Kidney tubule cell (primary cell): ENCODE measurements at regions not wholly inside any gene's neighbourhood (a gene's known extent, or its start where the extent isn't known, plus 50 kb on each side); places are given as distances from the start of the nearest gene placed in this dataset.

Experiments used
- DNase-seq: peaks from one replicate; pipeline ENCODE4 v3.0.0-alpha.2; 2018; ENCODE audit warnings: low spot score

DNA sequence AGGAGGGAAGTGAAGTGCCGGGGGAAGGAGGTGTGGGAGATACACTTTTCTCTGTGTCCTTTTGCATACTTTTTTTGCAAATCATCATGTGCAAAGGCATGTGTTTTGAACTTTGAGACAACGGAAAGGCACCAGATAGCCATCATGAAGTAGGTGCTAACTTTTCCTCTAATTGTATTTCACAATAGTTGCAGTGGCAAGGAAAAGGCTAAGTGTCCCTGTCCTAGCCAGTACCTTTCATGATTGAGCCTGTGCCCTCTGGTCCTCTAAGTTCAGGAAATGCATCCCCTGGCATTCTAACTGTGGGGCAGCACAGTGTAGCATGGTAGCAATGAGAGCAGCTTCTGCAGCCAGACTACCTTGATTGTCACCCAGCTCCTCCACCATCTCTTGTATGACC lies 186.2 kb downstream of the ADSS2 start:
- no peak for DNase-seq

- no peak for DNase-seq
Measured at GRCh38 chr1:244269169-244269568, 182.5 kb downstream of the ADSS2 start.

DNA sequence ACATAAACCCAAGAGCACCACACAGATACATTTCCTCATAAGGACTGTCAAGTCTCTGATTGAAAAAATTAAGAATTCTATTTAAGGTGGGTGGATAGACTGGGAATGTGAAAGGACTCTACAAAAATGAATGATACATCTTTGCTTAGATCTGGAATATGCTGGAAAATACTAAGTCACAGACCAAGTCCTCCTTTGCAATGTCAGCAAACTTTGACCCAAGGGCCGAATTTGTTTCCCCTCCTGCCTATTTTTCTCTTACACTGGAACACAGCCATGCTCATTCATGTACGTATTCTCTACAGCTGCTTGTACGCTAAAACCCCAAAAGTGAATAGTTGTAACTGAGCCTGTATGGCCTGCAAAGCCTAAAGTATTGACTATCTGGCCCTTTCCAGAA lies 180.7 kb downstream of the ADSS2 start:
- DNase-seq = no peak

- no peak for DNase-seq
Measured at GRCh38 chr1:244271691-244272308, 179.9 kb downstream of the ADSS2 start.

DNA sequence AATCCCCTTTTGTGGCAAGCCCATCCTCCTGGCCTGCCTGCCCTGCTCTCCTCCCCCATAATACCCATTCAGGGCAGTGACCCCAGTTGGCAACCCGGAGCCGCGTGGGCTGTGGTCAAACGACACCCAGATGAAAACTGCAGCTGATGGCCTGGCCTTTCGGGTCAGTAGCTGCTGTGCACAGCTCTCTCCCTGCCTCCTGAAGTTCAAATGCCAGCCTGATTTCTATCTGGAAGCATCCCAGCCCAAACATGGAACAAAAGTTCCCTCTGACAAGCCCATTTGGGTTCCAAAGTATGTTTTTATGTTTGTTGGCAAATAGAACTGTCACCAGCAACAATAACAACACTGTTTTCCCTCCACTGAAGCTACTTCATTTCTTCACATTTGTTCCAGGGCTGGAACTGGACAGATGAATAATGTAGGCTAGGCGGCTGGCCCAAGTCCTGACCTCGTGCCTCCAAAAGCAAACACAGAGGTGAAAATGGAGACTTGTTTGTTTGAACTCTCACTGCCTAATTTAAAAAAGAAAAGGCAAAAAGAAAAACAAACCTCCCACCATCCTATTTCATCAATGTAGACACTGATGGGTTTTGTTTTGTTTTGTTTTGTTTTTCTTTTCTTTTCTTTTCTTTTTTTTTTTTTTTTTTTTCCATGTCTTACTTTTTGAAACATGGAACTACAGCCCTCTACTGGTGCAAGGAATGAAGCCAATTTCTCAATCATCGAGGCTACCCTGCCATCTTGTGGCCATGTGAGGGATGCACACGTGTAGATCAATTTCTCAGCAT lies 179.0 kb downstream of the ADSS2 start:
- peak; percentile 84 for DNase-seq

DNA sequence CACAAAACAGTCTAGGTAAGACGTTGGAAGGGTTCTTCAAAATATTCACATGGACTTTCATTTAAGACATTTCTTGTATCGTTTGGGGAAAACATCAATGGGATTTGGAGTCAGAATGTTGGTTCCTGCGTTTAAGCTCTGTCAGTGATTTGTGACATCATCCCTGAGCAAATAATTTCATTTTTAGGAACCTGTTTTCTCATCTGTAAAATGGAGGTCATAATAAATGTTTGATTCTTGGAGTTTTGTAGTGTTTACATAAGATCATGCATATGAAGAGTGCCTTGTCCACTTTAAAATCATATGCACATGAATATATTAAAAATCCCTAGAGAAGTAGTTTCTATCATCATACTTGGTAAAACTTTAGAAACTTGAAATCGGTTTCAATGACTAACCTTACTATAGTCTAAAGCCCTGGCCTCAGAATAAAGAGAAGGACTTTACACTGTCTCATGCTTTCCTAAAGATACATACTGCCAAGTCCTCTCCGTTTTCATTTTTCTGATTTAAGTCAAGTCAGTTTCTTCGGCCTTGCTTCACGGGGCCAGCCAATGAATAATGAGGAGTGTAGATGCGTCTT lies 178.4 kb downstream of the ADSS2 start:
- peak; percentile 3 for DNase-seq

- DNase-seq = peak; percentile 77
Measured at GRCh38 chr1:244273845-244274619, 177.7 kb downstream of the ADSS2 start.

GRCh38 chr1:244276646-244277045 lies 175.1 kb downstream of the ADSS2 start:
- no peak for DNase-seq

GRCh38 chr1:244280201-244280600 lies 171.5 kb downstream of the ADSS2 start:
- DNase-seq = no peak

DNA sequence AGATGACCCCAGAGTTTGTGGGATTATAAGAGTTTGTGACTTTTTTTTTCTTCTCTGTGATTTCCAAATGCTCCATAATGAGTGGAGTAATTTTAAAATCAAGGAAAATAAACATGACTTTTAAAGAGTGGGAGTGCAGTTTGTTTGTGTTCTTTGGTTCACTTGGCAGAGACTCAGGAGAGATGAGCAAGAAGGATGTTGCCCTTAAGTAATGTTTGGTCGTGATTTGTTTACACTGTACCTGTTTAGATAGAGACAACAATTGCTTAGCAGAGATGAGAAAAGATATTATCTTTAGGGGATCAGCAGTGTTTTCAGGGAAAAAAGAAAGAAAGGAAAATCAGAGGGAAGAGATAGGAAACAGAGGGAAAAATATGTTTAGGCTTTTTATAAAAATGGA lies 170.8 kb downstream of the ADSS2 start:
- no peak for DNase-seq

DNA sequence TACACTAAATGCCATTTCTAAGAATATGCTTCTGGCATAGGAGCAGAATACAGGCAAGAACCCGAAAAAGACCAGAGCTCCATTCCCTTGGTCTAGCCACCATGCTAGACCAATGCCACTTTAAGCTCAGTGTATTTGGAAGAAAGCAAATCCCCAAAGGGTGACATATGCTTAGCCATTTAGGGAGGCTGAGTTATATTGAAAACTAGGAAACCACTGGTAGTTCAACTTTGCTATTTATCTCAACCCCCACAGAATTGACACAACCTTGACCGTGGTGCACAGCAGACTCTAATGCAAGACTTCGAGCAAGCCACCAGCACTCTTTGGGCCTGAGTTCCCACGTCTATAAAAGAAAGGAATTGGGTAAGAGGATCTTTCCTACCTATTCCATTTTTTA lies 167.9 kb downstream of the ADSS2 start:
- DNase-seq = no peak

DNA sequence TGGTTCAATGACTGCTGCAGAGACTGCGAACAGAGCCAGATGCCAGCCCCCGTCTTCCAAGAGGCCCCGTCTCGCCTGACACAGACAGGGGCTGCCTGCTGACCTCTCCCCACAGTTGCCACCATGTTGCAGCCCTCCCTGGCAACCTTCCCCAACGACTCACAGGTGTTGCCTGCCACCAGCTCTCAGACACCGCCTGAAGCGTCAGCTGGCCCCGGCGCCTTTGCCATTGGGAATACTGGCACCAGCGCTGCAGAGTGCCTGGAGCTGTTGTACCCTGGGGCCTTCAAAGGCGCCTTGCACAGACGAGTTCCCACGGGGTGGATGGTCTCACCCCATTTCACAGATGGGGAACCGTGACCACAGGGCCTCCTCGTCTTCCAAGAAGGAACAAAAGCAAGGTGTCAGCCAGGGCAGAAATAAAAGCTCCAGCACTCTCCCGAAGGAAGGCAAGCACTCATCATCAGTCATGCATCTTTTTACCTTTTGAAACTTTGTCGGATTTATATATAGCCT lies 167.0 kb downstream of the ADSS2 start:
- DNase-seq = no peak

GRCh38 chr1:244286341-244286740 lies 165.4 kb downstream of the ADSS2 start:
- no peak for DNase-seq

DNA sequence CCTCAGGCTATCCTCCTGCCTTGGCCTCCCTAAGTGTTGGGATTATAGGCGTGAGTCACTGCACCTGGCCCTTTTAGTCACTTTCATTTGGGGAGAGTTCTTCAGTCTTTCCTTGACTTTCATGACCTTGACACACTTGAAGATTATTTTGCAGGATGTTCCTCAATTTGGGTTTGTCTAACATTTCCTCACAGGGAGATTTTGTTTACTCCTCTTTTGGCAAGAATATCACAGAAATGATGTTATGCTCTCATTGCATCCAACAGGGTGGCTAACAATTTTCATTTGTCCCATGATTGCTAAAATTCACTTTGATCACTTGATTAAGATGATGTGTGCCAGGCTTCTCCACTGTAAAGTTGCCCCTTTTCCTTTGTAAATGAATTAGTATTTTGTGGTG lies 164.0 kb downstream of the ADSS2 start:
- DNase-seq = no peak

DNA sequence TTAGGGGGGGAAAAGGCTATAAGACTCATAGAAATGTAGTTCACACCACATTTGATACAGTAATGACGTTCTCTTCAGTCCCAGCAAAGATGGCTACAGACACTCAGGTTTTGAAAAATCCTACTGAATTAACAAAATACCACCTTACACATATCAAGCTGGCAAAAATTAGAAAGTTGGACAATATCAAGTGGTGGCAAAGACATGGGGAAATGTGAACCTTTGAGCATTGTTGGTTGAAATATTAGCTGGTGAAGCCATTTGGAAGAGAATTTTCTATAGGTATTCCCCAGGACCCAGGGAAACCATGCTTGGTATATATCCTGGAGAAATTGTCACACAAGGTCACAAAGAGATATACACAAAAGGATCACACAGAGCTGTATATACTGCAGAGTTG lies 163.0 kb downstream of the ADSS2 start:
- DNase-seq = no peak

GRCh38 chr1:244289991-244290785 lies 161.5 kb downstream of the ADSS2 start:
- DNase-seq = no peak

DNA sequence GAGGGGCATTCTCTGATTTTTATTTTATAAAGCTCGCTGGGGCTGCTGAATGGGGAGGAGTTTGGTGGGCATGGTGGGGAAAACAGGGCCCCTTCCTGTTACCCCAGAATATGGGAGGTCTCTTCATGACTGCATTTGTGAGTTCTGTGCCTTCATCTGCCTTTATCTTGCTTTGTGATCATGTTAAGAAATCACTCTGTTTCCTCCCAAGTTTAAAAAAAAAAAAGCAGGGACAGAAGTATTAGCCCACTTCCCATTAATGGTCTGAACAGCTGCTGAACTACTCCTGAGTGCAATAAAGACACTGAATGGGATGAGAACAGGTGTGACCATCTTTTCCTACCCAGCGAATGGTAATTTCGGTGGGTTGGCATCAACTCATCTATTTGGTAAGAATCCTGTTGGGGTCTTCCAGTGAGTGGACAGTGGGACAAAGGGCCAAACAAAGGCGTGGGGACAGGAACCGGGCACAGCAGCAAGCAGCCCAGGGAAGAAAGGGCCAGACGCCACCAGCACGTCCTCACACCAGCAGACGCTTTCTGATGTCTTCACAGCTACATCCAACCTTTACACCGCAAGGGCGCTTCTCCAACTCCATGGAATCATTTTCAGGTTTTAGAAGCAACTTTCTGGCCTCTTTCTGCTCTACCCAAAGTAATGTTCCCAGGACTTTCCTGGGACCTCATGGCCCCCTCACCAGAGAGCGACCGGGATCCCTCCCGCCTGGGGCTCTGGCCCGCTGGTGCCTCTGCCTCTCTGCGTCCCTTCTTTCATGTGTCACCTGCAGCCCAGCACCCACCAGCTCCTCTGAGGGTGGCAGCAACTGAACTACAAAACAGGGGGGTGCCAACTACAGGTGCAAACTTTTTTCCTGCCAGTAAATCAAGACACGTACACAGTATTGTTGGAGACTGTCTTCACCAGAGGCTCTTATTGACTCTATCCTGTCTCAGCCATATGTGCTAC lies 160.2 kb downstream of the ADSS2 start:
- DNase-seq = no peak

- no peak for DNase-seq
Measured at GRCh38 chr1:244294599-244295224, 157.0 kb downstream of the ADSS2 start.

GRCh38 chr1:244296003-244296402 lies 155.7 kb downstream of the ADSS2 start:
- DNase-seq = no peak

- DNase-seq = no peak
Measured at GRCh38 chr1:244296447-244296846, 155.3 kb downstream of the ADSS2 start.
